ENCODE measurements at regions not wholly inside any gene's neighbourhood (a gene's known extent, or its start where the extent isn't known, plus 50 kb on each side); places are given as distances from the start of the nearest gene placed in this dataset.

- Histone ChIP-seq H3K27me3 (ENCODE audit: low read depth) (peaks cover 6% of the 10 kb centered on the region), H3K4me1 (peaks cover 11% of the 10 kb centered on the region), H3K36me3 (no peaks in the 10 kb centered on the region), H3K4me3 (no peak overlapping the region), H3K27ac (replicated peaks) (no peak overlapping the region), H3K9me3 (replicated peaks) (no peaks in the 10 kb centered on the region)
- DNase-seq, result no peak
- intact Hi-C loops (cut with micrococcal nuclease), result no loop called here
- no peak for TF ChIP-seq CTCF (IDR thresholded peaks at IDR 0.05; ENCODE audit: borderline replicate concordance)
These were observed 56.1 kb upstream of the ASAP2 start for GRCh38 chr2:9150568-9150900.

GRCh38 chr2:9149726-9150567, 56.7 kb upstream of the ASAP2 start:
- no peak overlapping the region for H3K27ac ChIP-seq (replicated peaks)
- no peak overlapping the region for H3K4me3 ChIP-seq
- intact Hi-C loops (cut with micrococcal nuclease), result loop anchor here (10.0 kb wide), 1 partner anchor 55 kb away; the partner anchor contains the start of gene ASAP2
- peaks cover 7% of the 10 kb centered on the region for H3K27me3 ChIP-seq (ENCODE audit: low read depth)
- peaks cover 11% of the 10 kb centered on the region for H3K4me1 ChIP-seq
- H3K9me3 ChIP-seq (replicated peaks), result no peaks in the 10 kb centered on the region
- H3K36me3 ChIP-seq, result no peaks in the 10 kb centered on the region
- no peak for TF ChIP-seq CTCF (IDR thresholded peaks at IDR 0.05; ENCODE audit: borderline replicate concordance)
- DNase-seq, result no peak

- TF ChIP-seq CTCF (IDR thresholded peaks at IDR 0.05; ENCODE audit: borderline replicate concordance), result no peak
- Histone ChIP-seq H3K36me3 (no peaks in the 10 kb centered on the region), H3K27ac (replicated peaks) (no peak overlapping the region), H3K4me1 (peaks cover 11% of the 10 kb centered on the region), H3K4me3 (no peak overlapping the region), H3K9me3 (replicated peaks) (no peaks in the 10 kb centered on the region), H3K27me3 (ENCODE audit: low read depth) (peaks cover 7% of the 10 kb centered on the region)
- DNase-seq, result no peak
- intact Hi-C loops (cut with micrococcal nuclease), result loop anchor here (10.0 kb wide), 1 partner anchor 55 kb away; the partner anchor contains the start of gene ASAP2
These were observed 57.3 kb upstream of the ASAP2 start for GRCh38 chr2:9149388-9149660.

GRCh38 chr2:9146646-9147045, 60.0 kb upstream of the ASAP2 start:
- H3K36me3 ChIP-seq, result no peaks in the 10 kb centered on the region
- no peaks in the 10 kb centered on the region for H3K9me3 ChIP-seq (replicated peaks)
- DNase-seq, result no peak
- no peak overlapping the region for H3K27ac ChIP-seq (replicated peaks)
- intact Hi-C loops (cut with micrococcal nuclease), result loop anchor here (10.0 kb wide), 1 partner anchor 58 kb away; the partner anchor contains the start of gene ASAP2
- no peak for TF ChIP-seq CTCF (IDR thresholded peaks at IDR 0.05; ENCODE audit: borderline replicate concordance)
- no peak overlapping the region for H3K4me3 ChIP-seq
- peaks cover 12% of the 10 kb centered on the region for H3K27me3 ChIP-seq (ENCODE audit: low read depth)
- peaks cover 13% of the 10 kb centered on the region for H3K4me1 ChIP-seq

- Histone ChIP-seq H3K9me3 (replicated peaks) (no peaks in the 10 kb centered on the region), H3K27me3 (ENCODE audit: low read depth) (peaks cover 12% of the 10 kb centered on the region), H3K27ac (replicated peaks) (no peak overlapping the region), H3K4me3 (no peak overlapping the region), H3K36me3 (no peaks in the 10 kb centered on the region), H3K4me1 (peaks cover 13% of the 10 kb centered on the region)
- no peak for DNase-seq
- intact Hi-C loops (cut with micrococcal nuclease), result loop anchor here (10.0 kb wide), 1 partner anchor 59 kb away; the partner anchor contains the start of gene ASAP2
- no peak for TF ChIP-seq CTCF (IDR thresholded peaks at IDR 0.05; ENCODE audit: borderline replicate concordance)
These were observed 60.7 kb upstream of the ASAP2 start for GRCh38 chr2:9145752-9146430.
